ENCODE measurements at regions not wholly inside any gene's neighbourhood (a gene's known extent, or its start where the extent isn't known, plus 50 kb on each side); places are given as distances from the start of the nearest gene placed in this dataset.

DNA sequence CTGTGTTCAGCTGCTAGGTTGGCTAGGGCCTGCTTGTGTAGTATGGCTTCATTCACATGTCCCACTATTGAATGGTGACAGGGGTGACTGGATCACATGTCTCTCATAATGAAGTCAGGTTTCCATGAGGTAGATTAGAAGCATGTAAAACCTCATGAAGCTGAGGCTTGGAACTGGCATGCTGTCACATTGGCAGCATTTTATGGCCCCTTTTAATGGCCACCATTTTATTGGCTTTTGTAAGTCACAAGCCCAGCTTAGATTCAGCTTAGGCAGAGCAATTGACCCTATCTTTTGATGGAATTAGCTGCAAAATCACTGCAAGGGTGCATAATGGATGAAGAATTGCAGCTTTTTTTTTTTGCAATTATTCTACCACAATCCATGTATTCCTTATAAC lies 583.5 kb downstream of the MED13L start:
- DNase-seq: no peak

GRCh38 chr12:115691123-115691522 lies 586.4 kb downstream of the MED13L start:
- no peak for DNase-seq

- DNase-seq: no peak
Measured at GRCh38 chr12:115687094-115687493, 590.4 kb downstream of the MED13L start.

DNA sequence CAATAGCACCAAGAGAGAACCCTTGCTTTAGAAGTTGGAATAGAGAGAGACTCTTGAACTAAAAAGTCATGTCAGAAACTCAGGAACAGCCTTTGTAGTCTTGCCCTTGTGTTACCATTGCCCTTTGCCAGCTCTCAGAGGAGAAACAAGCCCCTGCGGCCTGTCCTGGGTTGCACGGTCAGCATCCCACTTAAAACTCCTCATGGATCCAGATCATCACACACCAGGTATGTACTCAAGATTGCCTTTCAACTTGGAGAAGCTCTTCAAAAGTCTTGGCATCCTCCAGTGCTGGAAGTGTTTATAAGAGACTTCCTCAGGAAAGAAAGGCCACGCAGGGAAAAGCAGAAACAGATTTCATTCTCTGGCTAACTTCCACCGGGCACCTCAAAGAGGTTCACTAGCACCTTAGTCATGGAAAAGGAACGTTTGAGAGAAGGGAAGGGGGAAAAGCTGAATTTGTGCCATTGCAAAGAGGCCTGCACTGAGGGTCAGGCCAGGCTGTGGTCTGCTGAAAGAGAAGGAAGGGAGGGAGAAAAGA lies 594.2 kb downstream of the MED13L start:
- no peak for DNase-seq

- DNase-seq: no peak
Measured at GRCh38 chr12:115680967-115681366, 596.5 kb downstream of the MED13L start.

DNA sequence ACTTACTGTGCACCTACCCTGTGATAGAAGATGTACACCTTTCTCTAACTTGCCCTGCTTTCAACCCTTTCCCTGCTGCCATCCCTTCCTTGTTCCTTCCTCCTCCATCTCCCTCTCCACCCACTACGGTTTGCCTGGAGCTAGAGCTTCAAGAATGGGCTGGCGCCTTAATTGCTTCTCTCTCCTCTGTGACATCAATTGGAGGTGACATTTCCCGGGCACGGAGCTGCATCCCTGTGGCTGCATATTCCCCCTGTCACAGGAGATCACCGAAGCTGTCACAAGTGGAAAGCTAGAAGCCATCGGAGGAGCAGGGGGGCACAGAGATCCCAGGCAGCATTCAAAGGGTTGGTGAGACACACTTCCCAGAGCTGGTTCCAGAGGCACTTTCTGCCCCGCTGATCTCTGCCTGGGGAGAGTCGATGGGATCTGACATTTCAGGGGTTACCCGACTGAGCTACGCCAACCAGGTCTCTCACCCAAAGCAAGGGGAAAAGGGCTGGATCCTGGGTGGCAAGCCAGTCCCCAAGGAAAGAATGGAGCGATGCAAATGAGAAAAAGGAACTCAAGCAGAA lies 604.9 kb downstream of the MED13L start:
- no peak for DNase-seq

GRCh38 chr12:115672086-115672485 lies 605.4 kb downstream of the MED13L start:
- no peak for DNase-seq

DNA sequence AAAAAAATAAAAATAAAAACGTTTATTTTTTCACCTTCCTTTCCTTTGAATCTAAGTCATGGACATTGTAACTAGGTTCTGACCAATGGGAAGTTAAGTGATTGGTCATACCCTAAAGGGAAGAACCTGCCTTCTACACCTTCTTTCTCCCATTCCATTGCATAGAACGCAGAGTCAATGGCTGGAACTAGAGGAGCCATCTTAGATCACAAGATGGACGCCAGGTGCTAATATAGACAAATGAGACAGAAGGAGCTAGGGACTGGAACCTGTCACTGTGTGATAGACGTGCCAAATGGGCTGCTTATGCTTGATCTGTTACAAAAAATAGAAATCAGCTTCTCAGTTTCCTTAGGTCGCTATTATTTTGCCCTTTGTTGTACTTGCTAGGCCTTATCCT lies 606.6 kb downstream of the MED13L start:
- no peak for DNase-seq

- no peak for DNase-seq
Measured at GRCh38 chr12:115667116-115667515, 610.4 kb downstream of the MED13L start.

DNA sequence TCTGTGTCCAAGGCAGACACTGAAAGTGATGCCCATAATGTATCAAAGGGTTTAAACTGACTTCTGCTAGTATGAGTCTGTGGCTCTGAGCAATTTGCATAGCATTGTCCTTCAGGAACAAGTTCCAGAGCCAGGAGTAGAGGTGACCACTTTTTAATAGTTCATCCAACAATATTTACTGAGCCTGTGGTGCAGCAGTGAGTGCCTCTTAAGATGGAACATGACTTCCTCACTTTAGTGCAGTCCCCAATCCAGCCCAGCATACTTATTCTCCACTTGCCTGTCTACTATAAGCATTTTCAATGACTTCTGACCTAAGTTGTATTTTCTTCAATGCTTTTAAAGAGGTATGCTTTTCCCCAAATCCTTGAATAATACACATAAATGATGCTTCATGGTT lies 611.3 kb downstream of the MED13L start:
- DNase-seq: no peak

DNA sequence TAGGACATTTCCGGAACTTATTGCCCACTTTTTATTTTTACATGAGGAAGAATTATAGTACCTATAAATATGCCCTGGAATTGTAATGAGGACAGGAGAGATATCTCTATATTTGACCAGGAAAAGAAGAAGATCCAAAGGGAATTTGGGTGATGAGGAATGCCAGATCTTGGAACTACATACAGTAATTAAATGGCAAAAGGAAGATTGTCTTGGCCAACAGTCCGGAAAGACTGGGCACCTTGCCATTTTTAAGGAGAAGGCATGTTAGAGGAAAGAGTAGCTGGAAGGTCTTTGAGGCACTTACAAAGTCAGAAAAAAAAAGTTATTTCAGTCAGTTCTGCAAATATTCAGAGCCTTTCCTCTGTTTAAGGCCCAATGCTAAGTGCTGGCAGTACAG lies 616.4 kb downstream of the MED13L start:
- DNase-seq: no peak

DNA sequence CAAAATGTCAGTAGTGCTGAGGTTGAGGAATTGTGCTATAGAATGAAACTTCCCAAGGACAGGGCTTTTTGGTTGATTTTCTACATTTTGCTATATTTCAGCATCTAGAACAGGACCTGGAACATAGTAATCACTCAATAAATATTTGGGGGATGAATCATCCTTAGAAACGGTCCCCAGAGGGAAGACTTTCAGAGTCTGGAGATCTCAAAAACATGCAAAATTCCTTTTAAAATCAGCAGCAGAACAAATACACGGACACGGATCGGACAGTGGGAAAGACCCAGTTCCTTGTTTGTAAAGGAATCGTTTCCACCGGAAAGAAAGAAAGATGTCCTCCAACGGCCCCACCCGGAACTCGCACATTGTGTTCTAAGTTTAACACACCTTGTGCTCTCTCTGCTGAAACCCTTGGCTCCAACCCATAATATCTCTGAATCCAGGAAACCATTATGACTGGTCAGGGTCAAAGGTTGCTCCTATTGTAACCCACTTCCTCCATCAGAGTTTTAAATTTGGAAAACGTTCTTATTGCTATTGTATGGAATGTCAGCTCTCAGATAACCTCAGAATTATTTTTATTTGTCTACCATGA lies 617.2 kb downstream of the MED13L start:
- DNase-seq: no peak

DNA sequence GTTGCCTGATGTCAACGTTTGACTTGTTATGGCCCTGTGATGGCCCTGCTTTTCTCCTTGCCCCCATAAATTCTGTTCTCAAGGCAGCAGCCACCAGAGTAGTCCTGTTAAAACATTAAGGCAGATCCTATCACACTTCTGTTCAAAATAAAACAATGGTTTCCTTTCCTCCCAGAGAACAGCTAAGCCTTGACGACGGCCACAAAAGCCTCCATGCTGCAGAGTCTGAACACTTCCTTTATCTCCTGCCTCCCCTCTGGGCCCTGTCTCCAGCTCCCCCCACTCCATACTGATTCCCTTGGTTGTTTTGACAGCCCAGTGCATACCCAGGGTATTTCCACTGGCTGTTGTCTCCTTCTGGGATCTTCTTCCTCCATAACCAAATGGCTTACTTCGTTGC lies 618.1 kb downstream of the MED13L start:
- no peak for DNase-seq

GRCh38 chr12:115657081-115658013 lies 620.1 kb downstream of the MED13L start:
- no peak for DNase-seq

GRCh38 chr12:115650026-115650425 lies 627.5 kb downstream of the MED13L start:
- DNase-seq: no peak

- DNase-seq: no peak
Measured at GRCh38 chr12:115648463-115648862, 629.0 kb downstream of the MED13L start.

- DNase-seq: no peak
Measured at GRCh38 chr12:115646210-115646609, 631.3 kb downstream of the MED13L start.

- DNase-seq: no peak
Measured at GRCh38 chr12:115640929-115641328, 636.6 kb downstream of the MED13L start.

DNA sequence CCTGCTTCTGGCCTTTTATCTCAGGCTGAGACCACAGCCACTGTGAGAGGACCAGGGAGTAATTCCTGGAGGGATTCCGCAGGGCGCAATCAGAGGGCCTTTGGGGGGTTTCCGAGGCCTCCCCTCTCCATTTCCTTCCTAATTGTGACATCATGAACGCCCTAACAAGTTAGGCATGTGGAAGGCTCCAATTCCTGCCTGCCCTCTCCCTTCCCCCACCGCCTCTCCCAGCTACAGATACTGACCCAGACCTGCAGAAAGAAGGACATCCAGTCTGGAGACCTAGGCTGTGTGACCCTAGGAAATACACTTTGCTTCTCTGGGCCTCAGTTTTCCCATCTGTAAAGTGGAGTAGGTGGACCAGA lies 637.9 kb downstream of the MED13L start:
- no peak for DNase-seq

GRCh38 chr12:115638733-115639647 lies 638.5 kb downstream of the MED13L start:
- no peak for DNase-seq

DNA sequence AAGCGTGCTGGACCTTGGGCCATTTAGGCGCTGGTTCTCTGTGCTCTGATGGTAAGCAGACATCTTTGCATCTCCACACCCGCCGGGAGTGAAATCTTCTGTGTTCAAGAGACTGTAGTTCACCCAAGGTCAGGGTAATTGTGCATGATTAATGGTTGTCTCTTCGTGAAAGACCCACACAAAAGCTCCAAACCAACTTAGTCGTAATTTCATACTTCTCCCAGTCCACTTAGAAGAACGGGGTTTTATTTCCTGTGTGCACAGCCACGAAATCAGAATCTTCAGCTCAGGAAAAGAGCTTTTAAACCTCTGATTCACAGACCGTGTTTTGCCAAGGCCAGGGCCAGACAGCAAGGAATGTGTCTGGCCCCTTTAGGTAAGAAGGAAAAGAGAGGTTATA lies 640.9 kb downstream of the MED13L start:
- no peak for DNase-seq

GRCh38 chr12:115632308-115632707 lies 645.2 kb downstream of the MED13L start:
- DNase-seq: no peak

- no peak for DNase-seq
Measured at GRCh38 chr12:115630136-115630535, 647.4 kb downstream of the MED13L start.

Data from CD4-positive, alpha-beta T cell treated with Interferon alpha-2 for 1 hour (primary cell).